K562 (cell line): ENCODE measurements at regions not wholly inside any gene's neighbourhood (a gene's known extent, or its start where the extent isn't known, plus 50 kb on each side); places are given as distances from the start of the nearest gene placed in this dataset.

Experiments used
- CSDE1 ChIP-seq, 2 experiments: fragments of 450-650 bp; IDR thresholded peaks; 2 replicates each; pipeline ENCODE4 v1.6.1; 2016; ENCODE audit warnings: mild to moderate bottlenecking in 1 of 2
- ELF1 ChIP-seq: fragments of 200-800 bp; sonication (Bioruptor generic); IDR thresholded peaks from 2 replicates; pipeline ENCODE4 v1.6.1; 2016; ENCODE audit warnings: missing genetic modification characterization, missing compliant biosample characterization
- MCM2 ChIP-seq: fragments of 450-650 bp; IDR thresholded peaks from 2 replicates; pipeline ENCODE4 v1.6.1; 2017; ENCODE audit warnings: low read depth, mild to moderate bottlenecking
- MCM7 ChIP-seq, 2 experiments: fragments of 450-650 bp; IDR thresholded peaks; 2 replicates each; pipeline ENCODE4 v1.6.1; 2016 to 2018
- MED1 ChIP-seq: sonication (generic); formaldehyde crosslinking; IDR thresholded peaks from 2 replicates; pipeline ENCODE4 v1.8.1; 2023; ENCODE audit warnings: missing genetic modification reagents, borderline replicate concordance
- MTA1 ChIP-seq: fragments of 450-650 bp; IDR thresholded peaks from 2 replicates; pipeline ENCODE4 v1.6.1; 2017; ENCODE audit warnings: borderline replicate concordance
- NBN ChIP-seq: fragments of 450-650 bp; IDR thresholded peaks from 2 replicates; pipeline ENCODE4 v1.6.1; 2016; ENCODE audit warnings: low read depth, mild to moderate bottlenecking
- POLR2B ChIP-seq: fragments of 450-650 bp; IDR thresholded peaks from 2 replicates; pipeline ENCODE4 v1.6.1; 2018; ENCODE audit warnings: low read depth; ENCODE audit not compliant: partially characterized antibody
- PTTG1 ChIP-seq: fragments of 450-650 bp; IDR thresholded peaks from 2 replicates; pipeline ENCODE4 v1.6.1; 2016; ENCODE audit warnings: low read depth, mild to moderate bottlenecking, missing genetic modification characterization, missing compliant biosample characterization
- RB1 ChIP-seq: fragments of 450-650 bp; IDR thresholded peaks from 2 replicates; pipeline ENCODE4 v1.6.1; 2017; ENCODE audit warnings: low read depth, mild to moderate bottlenecking
- SAP30 ChIP-seq: fragments of 200-600 bp; sonication (generic); IDR thresholded peaks from 2 replicates; pipeline ENCODE4 v1.6.1; 2012; ENCODE audit warnings: borderline replicate concordance, low read depth, mild to moderate bottlenecking, moderate library complexity, low read length, control low read depth, inconsistent platforms; ENCODE audit not compliant: insufficient read depth, poor library complexity, severe bottlenecking
- ZBTB49 ChIP-seq: sonication (generic); formaldehyde crosslinking; IDR thresholded peaks from 2 replicates; pipeline ENCODE4 v1.8.0; 2022; ENCODE audit warnings: missing genetic modification reagents, mild to moderate bottlenecking, borderline replicate concordance
- ZNF184 ChIP-seq: sonication (generic); formaldehyde crosslinking; IDR thresholded peaks from 2 replicates; pipeline ENCODE4 v1.5.0; 2020; ENCODE audit warnings: missing genetic modification reagents
- ZNF445 ChIP-seq: fragments of 250-450 bp; sonication (Bioruptor Pico); IDR thresholded peaks from 2 replicates; pipeline ENCODE4 v1.4.0; 2020; ENCODE audit warnings: low read depth, mild to moderate bottlenecking, moderate library complexity
- TF ChIP-seq, protein P1 (sequence below): sonication (generic); formaldehyde crosslinking; IDR thresholded peaks from 2 replicates; pipeline ENCODE4 v1.8.1; 2023; ENCODE audit warnings: mild to moderate bottlenecking, missing genetic modification reagents

- TF ChIP-seq ZBTB49 (CRISPR knock-in tag) (no peak), POLR2B (peak; percentile 36), PTTG1 (no peak; the same call in 1 of the 2 replicates), ZNF184 (CRISPR knock-in tag) (no peak), RB1 (no peak), SAP30 (no peak), MED1 (CRISPR knock-in tag) (no peak), ELF1 (tag) (peak; percentile 60), MCM7 (IDR thresholded peaks at IDR 0.05) (no peak), MTA1 (peak; percentile 68), CSDE1 (IDR thresholded peaks at IDR 0.05) (peak in 1 of 2 experiments; percentile 9; a peak in 1 of 4 replicates), MCM2 (no peak), ZNF445 (no peak), NBN (peak; percentile 79; the same call in 1 of the 2 replicates)
- TF ChIP-seq, protein P1, sequence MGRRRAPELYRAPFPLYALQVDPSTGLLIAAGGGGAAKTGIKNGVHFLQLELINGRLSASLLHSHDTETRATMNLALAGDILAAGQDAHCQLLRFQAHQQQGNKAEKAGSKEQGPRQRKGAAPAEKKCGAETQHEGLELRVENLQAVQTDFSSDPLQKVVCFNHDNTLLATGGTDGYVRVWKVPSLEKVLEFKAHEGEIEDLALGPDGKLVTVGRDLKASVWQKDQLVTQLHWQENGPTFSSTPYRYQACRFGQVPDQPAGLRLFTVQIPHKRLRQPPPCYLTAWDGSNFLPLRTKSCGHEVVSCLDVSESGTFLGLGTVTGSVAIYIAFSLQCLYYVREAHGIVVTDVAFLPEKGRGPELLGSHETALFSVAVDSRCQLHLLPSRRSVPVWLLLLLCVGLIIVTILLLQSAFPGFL (CRISPR knock-in tag) = no peak
These were observed 159.1 kb downstream of the CCDC71L start (continued) for GRCh38 chr7:106501605-106502580.
